HepG2 (cell line): ENCODE measurements at regions not wholly inside any gene's neighbourhood (a gene's known extent, or its start where the extent isn't known, plus 50 kb on each side); places are given as distances from the start of the nearest gene placed in this dataset.

Source experiments
- ATAC-seq: fragments of 200-7000 bp; cut with Tn5 transposase; 3 replicates; pipeline ENCODE4 v1.9.1; 2020; ENCODE audit warnings: mild to moderate bottlenecking, moderate library complexity
- BruUV-seq: library from RNA; stranded (reverse); fragments of 400-500 nt; replicated peaks from 2 replicates; lab custom pipeline; 2021; lab: Mats Ljungman, UMichigan
- CTCF ChIA-PET: fragments of 300-600 bp; formaldehyde crosslinking; extraction: SDS; loops from one replicate; lab custom pipeline; 2021; ENCODE audit warnings: low total read pairs, inconsistent platforms, low intra/inter-chr PET ratio; lab: Yijun Ruan, JAX
- POLR2A ChIA-PET: fragments of 350-600 bp; sonication (Branson Sonifier 250); formaldehyde crosslinking; loops from one replicate; lab custom pipeline; 2020; ENCODE audit warnings: antibody characterized with exemption, inconsistent platforms; lab: Yijun Ruan, JAX
- DNase-seq: peaks from one replicate; pipeline ENCODE4 v3.0.0-alpha.2; 2015; ENCODE audit warnings: low spot score
- FAIRE-seq: peaks from 3 replicates; lab custom pipeline; 2011; peaks lifted over from hg19 to GRCh38; lab: Jason Lieb, UNC
- H2AFZ ChIP-seq: one replicate; pipeline ENCODE4 v1.6.1; 2011; ENCODE audit warnings: low read length, inconsistent platforms
- H3K27ac ChIP-seq: fragments of 300-600 bp; 3 replicates; pipeline ENCODE4 v1.8.0; 2011; ENCODE audit warnings: mixed run types, mild to moderate bottlenecking, mixed read lengths, low read length, inconsistent platforms; ENCODE audit not compliant: insufficient read depth; ENCODE audit errors: extremely low read length
- H3K27me3 ChIP-seq, 2 experiments: fragments of 200-600 bp in 1 of 2; 2 replicates in 1 of 2; 3 replicates in 1 of 2; pipeline versions ENCODE4 v1.6.0 to v1.8.0; 2011; ENCODE audit warnings: low read length in 2 of 2, mild to moderate bottlenecking in 2 of 2, moderate library complexity in 2 of 2, inconsistent platforms in 1 of 2; ENCODE audit not compliant: insufficient read depth in 2 of 2, control insufficient read depth in 1 of 2
- H3K36me3 ChIP-seq, 2 experiments: fragments of 200-600 bp in 1 of 2; replicated peaks in 1 of 2; 2 replicates in 1 of 2; 3 replicates in 1 of 2; pipeline versions ENCODE4 v1.5.1 to v1.8.0; 2011; ENCODE audit warnings: low read length in 2 of 2, inconsistent platforms in 1 of 2; ENCODE audit not compliant: insufficient read depth in 2 of 2, control insufficient read depth in 1 of 2
- H3K4me1 ChIP-seq: 2 replicates; pipeline ENCODE4 v1.5.1; 2012; ENCODE audit warnings: low read length, inconsistent platforms; ENCODE audit not compliant: insufficient read depth
- H3K4me2 ChIP-seq: 2 replicates; pipeline ENCODE4 v1.6.0; 2011; ENCODE audit warnings: low read depth, low read length, inconsistent platforms
- H3K4me3 ChIP-seq, 3 experiments: fragments of 200-600 bp in 1 of 3; sonication (generic), shearing (Covaris generic) in 1 of 3; replicated peaks in 1 of 3; 2 replicates each; pipeline ENCODE4 v1.5.1; 2011 to 2016; ENCODE audit warnings: low read length in 3 of 3, inconsistent platforms in 2 of 3, low read depth in 2 of 3, mild to moderate bottlenecking in 2 of 3, control low read depth in 1 of 3, mixed read lengths in 1 of 3; ENCODE audit not compliant: insufficient read depth in 1 of 3
- H3K79me2 ChIP-seq: one replicate; pipeline ENCODE4 v1.6.1; 2011; ENCODE audit warnings: low read length, inconsistent platforms; ENCODE audit not compliant: insufficient read depth
- H3K9ac ChIP-seq: 2 replicates; pipeline ENCODE4 v1.6.0; 2011; ENCODE audit warnings: mild to moderate bottlenecking, low read depth, low read length, inconsistent platforms; ENCODE audit not compliant: insufficient read depth
- H3K9me3 ChIP-seq: 2 replicates; pipeline ENCODE4 v1.5.1; 2012; ENCODE audit warnings: mild to moderate bottlenecking, low read length
- H4K20me1 ChIP-seq: 2 replicates; pipeline ENCODE4 v1.6.0; 2011; ENCODE audit warnings: inconsistent platforms, mild to moderate bottlenecking, low read length, moderate library complexity; ENCODE audit not compliant: insufficient read depth
- CBFB ChIP-seq: sonication (generic); formaldehyde crosslinking; IDR thresholded peaks from 2 replicates; pipeline ENCODE4 v1.4.0; 2020; ENCODE audit warnings: missing genetic modification reagents
- DZIP1 ChIP-seq: sonication (generic); formaldehyde crosslinking; IDR thresholded peaks from 2 replicates; pipeline ENCODE4 v1.5.0; 2020; ENCODE audit warnings: mild to moderate bottlenecking, missing genetic modification reagents
- NCOA5 ChIP-seq: sonication (generic); formaldehyde crosslinking; IDR thresholded peaks from 2 replicates; pipeline ENCODE4 v1.4.0; 2020; ENCODE audit warnings: missing genetic modification reagents
- PRPF4 ChIP-seq: fragments of 200-400 bp; formaldehyde crosslinking; IDR thresholded peaks from 2 replicates; pipeline ENCODE4 v1.6.1; 2016; ENCODE audit warnings: low read length, low read depth; ENCODE audit not compliant: poor library complexity, severe bottlenecking
- SALL2 ChIP-seq: sonication (generic); formaldehyde crosslinking; IDR thresholded peaks from 2 replicates; pipeline ENCODE4 v1.8.1; 2023; ENCODE audit warnings: mild to moderate bottlenecking, missing genetic modification reagents, inconsistent platforms
- SATB2 ChIP-seq: sonication (generic); formaldehyde crosslinking; IDR thresholded peaks from 2 replicates; pipeline ENCODE4 v1.5.0; 2020; ENCODE audit warnings: missing genetic modification reagents
- ZNF446 ChIP-seq: sonication (generic); formaldehyde crosslinking; IDR thresholded peaks from 2 replicates; pipeline ENCODE4 v1.5.0; 2020; ENCODE audit warnings: mild to moderate bottlenecking, missing genetic modification reagents
- ZNF460 ChIP-seq: sonication (generic); formaldehyde crosslinking; IDR thresholded peaks from 2 replicates; pipeline ENCODE4 v1.5.1; 2020; ENCODE audit warnings: missing genetic modification reagents, mild to moderate bottlenecking, borderline replicate concordance
- ZNF496 ChIP-seq: sonication (generic); formaldehyde crosslinking; IDR thresholded peaks from 2 replicates; pipeline ENCODE4 v1.8.1; 2023; ENCODE audit warnings: mild to moderate bottlenecking, moderate library complexity, missing genetic modification reagents; ENCODE audit not compliant: insufficient replicate concordance
- ZNF552 ChIP-seq: sonication (generic); formaldehyde crosslinking; IDR thresholded peaks from 2 replicates; pipeline ENCODE4 v1.9.0; 2022; ENCODE audit warnings: missing genetic modification reagents, mild to moderate bottlenecking, borderline replicate concordance
- WGBS: methylation state at CpG from one replicate; pipeline ENCODE4 v1.1.6; 2017; ENCODE audit warnings: low lambda C conversion rate; 5-methylcytosine and 5-hydroxymethylcytosine counted together
- in situ Hi-C: cut with HindIII; loops from 2 replicates; pipeline ENCODE4 v1.10.0; 2017; ENCODE audit warnings: low pct_unique_long_range_greater_than_20kb; ENCODE audit not compliant: extremely low pct_ligation_motif_present
- intact Hi-C: fragments of 100-400 bp; cut with micrococcal nuclease; formaldehyde crosslinking; loops from one replicate; pipeline ENCODE4 v1.10.0; 2022; ENCODE audit not compliant: unreplicated experiment
- TF ChIP-seq, protein P1 (sequence below): sonication (generic); formaldehyde crosslinking; IDR thresholded peaks from 2 replicates; pipeline ENCODE4 v1.4.0; 2020; ENCODE audit warnings: missing genetic modification reagents

- H3K36me3 ChIP-seq, result no peaks in the 10 kb centered on the region
- H3K27me3 ChIP-seq, result no peaks in the 10 kb centered on the region; a peak in 1 of 5 replicates
- H2AFZ ChIP-seq, result no peak overlapping the region
- H3K79me2 ChIP-seq, result no peaks in the 10 kb centered on the region
- H3K4me3 ChIP-seq, result no peak overlapping the region
- TF ChIP-seq ZNF496 (no peak), NCOA5 (no peak), SATB2 (CRISPR knock-in tag) (no peak), PRPF4 (no peak), CBFB (no peak), ZNF552 (CRISPR knock-in tag) (no peak), SALL2 (CRISPR knock-in tag) (no peak), ZNF446 (CRISPR knock-in tag) (no peak), ZNF460 (no peak), DZIP1 (CRISPR knock-in tag) (no peak)
- TF ChIP-seq, protein P1, sequence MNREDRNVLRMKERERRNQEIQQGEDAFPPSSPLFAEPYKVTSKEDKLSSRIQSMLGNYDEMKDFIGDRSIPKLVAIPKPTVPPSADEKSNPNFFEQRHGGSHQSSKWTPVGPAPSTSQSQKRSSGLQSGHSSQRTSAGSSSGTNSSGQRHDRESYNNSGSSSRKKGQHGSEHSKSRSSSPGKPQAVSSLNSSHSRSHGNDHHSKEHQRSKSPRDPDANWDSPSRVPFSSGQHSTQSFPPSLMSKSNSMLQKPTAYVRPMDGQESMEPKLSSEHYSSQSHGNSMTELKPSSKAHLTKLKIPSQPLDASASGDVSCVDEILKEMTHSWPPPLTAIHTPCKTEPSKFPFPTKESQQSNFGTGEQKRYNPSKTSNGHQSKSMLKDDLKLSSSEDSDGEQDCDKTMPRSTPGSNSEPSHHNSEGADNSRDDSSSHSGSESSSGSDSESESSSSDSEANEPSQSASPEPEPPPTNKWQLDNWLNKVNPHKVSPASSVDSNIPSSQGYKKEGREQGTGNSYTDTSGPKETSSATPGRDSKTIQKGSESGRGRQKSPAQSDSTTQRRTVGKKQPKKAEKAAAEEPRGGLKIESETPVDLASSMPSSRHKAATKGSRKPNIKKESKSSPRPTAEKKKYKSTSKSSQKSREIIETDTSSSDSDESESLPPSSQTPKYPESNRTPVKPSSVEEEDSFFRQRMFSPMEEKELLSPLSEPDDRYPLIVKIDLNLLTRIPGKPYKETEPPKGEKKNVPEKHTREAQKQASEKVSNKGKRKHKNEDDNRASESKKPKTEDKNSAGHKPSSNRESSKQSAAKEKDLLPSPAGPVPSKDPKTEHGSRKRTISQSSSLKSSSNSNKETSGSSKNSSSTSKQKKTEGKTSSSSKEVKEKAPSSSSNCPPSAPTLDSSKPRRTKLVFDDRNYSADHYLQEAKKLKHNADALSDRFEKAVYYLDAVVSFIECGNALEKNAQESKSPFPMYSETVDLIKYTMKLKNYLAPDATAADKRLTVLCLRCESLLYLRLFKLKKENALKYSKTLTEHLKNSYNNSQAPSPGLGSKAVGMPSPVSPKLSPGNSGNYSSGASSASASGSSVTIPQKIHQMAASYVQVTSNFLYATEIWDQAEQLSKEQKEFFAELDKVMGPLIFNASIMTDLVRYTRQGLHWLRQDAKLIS (CRISPR knock-in tag), result no peak
- in situ Hi-C loops, result no loop called here
- DNase-seq, result no peak
- H3K9ac ChIP-seq, result no peak overlapping the region
- H3K4me2 ChIP-seq, result no peak overlapping the region
- no peaks in the 10 kb centered on the region for H4K20me1 ChIP-seq
- H3K4me1 ChIP-seq, result no peaks in the 10 kb centered on the region
- no TSS peak for BruUV-seq
- intact Hi-C loops, result no loop called here
- no peak overlapping the region for H3K27ac ChIP-seq
- no peaks in the 10 kb centered on the region for H3K9me3 ChIP-seq
- FAIRE-seq, result no peak
- ATAC-seq, result no peak
- WGBS, result 34% methylated on average over 7 of the region's 8 CpGs
- POLR2A ChIA-PET, result no interaction called here
- CTCF ChIA-PET, result no interaction called here
These were observed 187.5 kb upstream of the TMEM132C start for GRCh38 chr12:128079446-128079845.
